ENCODE measurements at regions not wholly inside any gene's neighbourhood (a gene's known extent, or its start where the extent isn't known, plus 50 kb on each side); places are given as distances from the start of the nearest gene placed in this dataset.

DNA sequence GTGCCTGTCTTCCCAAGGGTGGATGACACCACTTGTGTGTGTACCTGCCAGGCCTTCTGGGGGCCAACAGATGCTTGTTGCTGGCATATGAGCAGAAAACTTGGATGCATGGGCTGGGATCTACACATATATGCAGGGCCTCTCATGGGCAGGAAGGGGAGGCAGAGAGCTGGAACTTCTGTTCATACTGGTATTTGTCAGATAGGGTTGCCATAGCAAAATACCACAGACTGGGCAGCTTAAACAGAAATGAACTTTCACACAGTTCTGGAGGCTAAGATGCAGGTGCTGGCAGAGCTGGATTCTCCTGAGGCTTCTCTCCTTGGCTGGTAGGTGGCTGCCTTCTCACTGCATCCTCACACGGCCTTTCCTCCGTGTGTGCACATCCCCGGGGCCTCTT, 121.8 kb downstream of the SUDS3 start:
- TF ChIP-seq, protein P1, sequence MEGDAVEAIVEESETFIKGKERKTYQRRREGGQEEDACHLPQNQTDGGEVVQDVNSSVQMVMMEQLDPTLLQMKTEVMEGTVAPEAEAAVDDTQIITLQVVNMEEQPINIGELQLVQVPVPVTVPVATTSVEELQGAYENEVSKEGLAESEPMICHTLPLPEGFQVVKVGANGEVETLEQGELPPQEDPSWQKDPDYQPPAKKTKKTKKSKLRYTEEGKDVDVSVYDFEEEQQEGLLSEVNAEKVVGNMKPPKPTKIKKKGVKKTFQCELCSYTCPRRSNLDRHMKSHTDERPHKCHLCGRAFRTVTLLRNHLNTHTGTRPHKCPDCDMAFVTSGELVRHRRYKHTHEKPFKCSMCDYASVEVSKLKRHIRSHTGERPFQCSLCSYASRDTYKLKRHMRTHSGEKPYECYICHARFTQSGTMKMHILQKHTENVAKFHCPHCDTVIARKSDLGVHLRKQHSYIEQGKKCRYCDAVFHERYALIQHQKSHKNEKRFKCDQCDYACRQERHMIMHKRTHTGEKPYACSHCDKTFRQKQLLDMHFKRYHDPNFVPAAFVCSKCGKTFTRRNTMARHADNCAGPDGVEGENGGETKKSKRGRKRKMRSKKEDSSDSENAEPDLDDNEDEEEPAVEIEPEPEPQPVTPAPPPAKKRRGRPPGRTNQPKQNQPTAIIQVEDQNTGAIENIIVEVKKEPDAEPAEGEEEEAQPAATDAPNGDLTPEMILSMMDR (conservative IDR thresholded peaks at IDR 0.05; ENCODE audit: low read depth in 2 of 2), result no peak
- TF ChIP-seq EZH2phosphoT487 (IDR thresholded peaks at IDR 0.05; ENCODE audit: unreplicated experiment), result no peak
- no peak for TF ChIP-seq POLR2AphosphoS5 (IDR thresholded peaks at IDR 0.05; ENCODE audit: low read depth)
- TF ChIP-seq JUNB (IDR thresholded peaks at IDR 0.05; ENCODE audit: unreplicated experiment), result no peak
- TF ChIP-seq STAT1 (IDR thresholded peaks at IDR 0.05; ENCODE audit: unreplicated experiment), result no peak
- TF ChIP-seq, protein P2, sequence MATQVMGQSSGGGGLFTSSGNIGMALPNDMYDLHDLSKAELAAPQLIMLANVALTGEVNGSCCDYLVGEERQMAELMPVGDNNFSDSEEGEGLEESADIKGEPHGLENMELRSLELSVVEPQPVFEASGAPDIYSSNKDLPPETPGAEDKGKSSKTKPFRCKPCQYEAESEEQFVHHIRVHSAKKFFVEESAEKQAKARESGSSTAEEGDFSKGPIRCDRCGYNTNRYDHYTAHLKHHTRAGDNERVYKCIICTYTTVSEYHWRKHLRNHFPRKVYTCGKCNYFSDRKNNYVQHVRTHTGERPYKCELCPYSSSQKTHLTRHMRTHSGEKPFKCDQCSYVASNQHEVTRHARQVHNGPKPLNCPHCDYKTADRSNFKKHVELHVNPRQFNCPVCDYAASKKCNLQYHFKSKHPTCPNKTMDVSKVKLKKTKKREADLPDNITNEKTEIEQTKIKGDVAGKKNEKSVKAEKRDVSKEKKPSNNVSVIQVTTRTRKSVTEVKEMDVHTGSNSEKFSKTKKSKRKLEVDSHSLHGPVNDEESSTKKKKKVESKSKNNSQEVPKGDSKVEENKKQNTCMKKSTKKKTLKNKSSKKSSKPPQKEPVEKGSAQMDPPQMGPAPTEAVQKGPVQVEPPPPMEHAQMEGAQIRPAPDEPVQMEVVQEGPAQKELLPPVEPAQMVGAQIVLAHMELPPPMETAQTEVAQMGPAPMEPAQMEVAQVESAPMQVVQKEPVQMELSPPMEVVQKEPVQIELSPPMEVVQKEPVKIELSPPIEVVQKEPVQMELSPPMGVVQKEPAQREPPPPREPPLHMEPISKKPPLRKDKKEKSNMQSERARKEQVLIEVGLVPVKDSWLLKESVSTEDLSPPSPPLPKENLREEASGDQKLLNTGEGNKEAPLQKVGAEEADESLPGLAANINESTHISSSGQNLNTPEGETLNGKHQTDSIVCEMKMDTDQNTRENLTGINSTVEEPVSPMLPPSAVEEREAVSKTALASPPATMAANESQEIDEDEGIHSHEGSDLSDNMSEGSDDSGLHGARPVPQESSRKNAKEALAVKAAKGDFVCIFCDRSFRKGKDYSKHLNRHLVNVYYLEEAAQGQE (IDR thresholded peaks at IDR 0.05; ENCODE audit: unreplicated experiment), result no peak
- TF ChIP-seq EZH2 (IDR thresholded peaks at IDR 0.05; ENCODE audit: low read depth, unreplicated experiment), result no peak
- TF ChIP-seq CREB1 (CRISPR knock-in tag; IDR thresholded peaks at IDR 0.05; ENCODE audit: low read depth), result no peak
- TF ChIP-seq, protein P3, sequence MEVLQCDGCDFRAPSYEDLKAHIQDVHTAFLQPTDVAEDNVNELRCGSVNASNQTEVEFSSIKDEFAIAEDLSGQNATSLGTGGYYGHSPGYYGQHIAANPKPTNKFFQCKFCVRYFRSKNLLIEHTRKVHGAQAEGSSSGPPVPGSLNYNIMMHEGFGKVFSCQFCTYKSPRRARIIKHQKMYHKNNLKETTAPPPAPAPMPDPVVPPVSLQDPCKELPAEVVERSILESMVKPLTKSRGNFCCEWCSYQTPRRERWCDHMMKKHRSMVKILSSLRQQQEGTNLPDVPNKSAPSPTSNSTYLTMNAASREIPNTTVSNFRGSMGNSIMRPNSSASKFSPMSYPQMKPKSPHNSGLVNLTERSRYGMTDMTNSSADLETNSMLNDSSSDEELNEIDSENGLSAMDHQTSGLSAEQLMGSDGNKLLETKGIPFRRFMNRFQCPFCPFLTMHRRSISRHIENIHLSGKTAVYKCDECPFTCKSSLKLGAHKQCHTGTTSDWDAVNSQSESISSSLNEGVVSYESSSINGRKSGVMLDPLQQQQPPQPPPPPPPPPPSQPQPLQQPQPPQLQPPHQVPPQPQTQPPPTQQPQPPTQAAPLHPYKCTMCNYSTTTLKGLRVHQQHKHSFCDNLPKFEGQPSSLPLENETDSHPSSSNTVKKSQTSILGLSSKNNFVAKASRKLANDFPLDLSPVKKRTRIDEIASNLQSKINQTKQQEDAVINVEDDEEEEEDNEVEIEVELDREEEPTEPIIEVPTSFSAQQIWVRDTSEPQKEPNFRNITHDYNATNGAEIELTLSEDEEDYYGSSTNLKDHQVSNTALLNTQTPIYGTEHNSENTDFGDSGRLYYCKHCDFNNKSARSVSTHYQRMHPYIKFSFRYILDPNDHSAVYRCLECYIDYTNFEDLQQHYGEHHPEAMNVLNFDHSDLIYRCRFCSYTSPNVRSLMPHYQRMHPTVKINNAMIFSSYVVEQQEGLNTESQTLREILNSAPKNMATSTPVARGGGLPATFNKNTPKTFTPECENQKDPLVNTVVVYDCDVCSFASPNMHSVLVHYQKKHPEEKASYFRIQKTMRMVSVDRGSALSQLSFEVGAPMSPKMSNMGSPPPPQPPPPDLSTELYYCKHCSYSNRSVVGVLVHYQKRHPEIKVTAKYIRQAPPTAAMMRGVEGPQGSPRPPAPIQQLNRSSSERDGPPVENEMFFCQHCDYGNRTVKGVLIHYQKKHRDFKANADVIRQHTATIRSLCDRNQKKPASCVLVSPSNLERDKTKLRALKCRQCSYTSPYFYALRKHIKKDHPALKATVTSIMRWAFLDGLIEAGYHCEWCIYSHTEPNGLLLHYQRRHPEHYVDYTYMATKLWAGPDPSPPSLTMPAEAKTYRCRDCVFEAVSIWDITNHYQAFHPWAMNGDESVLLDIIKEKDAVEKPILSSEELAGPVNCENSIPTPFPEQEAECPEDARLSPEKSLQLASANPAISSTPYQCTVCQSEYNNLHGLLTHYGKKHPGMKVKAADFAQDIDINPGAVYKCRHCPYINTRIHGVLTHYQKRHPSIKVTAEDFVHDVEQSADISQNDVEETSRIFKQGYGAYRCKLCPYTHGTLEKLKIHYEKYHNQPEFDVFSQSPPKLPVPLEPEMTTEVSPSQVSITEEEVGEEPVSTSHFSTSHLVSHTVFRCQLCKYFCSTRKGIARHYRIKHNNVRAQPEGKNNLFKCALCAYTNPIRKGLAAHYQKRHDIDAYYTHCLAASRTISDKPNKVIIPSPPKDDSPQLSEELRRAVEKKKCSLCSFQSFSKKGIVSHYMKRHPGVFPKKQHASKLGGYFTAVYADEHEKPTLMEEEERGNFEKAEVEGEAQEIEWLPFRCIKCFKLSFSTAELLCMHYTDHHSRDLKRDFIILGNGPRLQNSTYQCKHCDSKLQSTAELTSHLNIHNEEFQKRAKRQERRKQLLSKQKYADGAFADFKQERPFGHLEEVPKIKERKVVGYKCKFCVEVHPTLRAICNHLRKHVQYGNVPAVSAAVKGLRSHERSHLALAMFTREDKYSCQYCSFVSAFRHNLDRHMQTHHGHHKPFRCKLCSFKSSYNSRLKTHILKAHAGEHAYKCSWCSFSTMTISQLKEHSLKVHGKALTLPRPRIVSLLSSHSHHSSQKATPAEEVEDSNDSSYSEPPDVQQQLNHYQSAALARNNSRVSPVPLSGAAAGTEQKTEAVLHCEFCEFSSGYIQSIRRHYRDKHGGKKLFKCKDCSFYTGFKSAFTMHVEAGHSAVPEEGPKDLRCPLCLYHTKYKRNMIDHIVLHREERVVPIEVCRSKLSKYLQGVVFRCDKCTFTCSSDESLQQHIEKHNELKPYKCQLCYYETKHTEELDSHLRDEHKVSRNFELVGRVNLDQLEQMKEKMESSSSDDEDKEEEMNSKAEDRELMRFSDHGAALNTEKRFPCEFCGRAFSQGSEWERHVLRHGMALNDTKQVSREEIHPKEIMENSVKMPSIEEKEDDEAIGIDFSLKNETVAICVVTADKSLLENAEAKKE (CRISPR knock-in tag; IDR thresholded peaks at IDR 0.05), result no peak
- no peak for TF ChIP-seq ZNF114 (CRISPR knock-in tag; IDR thresholded peaks at IDR 0.05)
- TF ChIP-seq, protein P4, sequence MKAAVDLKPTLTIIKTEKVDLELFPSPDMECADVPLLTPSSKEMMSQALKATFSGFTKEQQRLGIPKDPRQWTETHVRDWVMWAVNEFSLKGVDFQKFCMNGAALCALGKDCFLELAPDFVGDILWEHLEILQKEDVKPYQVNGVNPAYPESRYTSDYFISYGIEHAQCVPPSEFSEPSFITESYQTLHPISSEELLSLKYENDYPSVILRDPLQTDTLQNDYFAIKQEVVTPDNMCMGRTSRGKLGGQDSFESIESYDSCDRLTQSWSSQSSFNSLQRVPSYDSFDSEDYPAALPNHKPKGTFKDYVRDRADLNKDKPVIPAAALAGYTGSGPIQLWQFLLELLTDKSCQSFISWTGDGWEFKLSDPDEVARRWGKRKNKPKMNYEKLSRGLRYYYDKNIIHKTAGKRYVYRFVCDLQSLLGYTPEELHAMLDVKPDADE (IDR thresholded peaks at IDR 0.05), result no peak
- no peak for TF ChIP-seq NANOG (IDR thresholded peaks at IDR 0.05; ENCODE audit: borderline replicate concordance)
- no peak for TF ChIP-seq ZNF331 (CRISPR knock-in tag; IDR thresholded peaks at IDR 0.05; ENCODE audit: low read depth)

Data from GM23338 (cell line).